Esophagus squamous epithelium (tissue), 4 donors: ENCODE measurements at regions not wholly inside any gene's neighbourhood (a gene's known extent, or its start where the extent isn't known, plus 50 kb on each side); places are given as distances from the start of the nearest gene placed in this dataset.

ENCODE experiments used
- CTCF ChIP-seq, 6 experiments: fragments of 450-650 bp in 4 of 6; fragments of 200-600 bp in 2 of 6; sonication (generic) in 2 of 6; IDR thresholded peaks; one replicate each; pipeline ENCODE4 v1.5.1; 2016 to 2019; ENCODE audit warnings: antibody characterized with exemption in 6 of 6, mild to moderate bottlenecking in 4 of 6, moderate library complexity in 4 of 6
- POLR2A ChIP-seq, 4 donors: fragments of 450-650 bp; IDR thresholded peaks; one replicate each; pipeline ENCODE4 v1.6.1; 2017; ENCODE audit warnings: antibody characterized with exemption in 4 of 4, mild to moderate bottlenecking in 4 of 4, moderate library complexity in 3 of 4

GRCh38 chr16:61263400-61263799 lies 772.8 kb downstream of the CDH8 start:
- TF ChIP-seq CTCF (IDR thresholded peaks at IDR 0.05) (no peak), POLR2A (IDR thresholded peaks at IDR 0.05) (no peak)
